DND-41 (cell line): ENCODE measurements at regions not wholly inside any gene's neighbourhood (a gene's known extent, or its start where the extent isn't known, plus 50 kb on each side); places are given as distances from the start of the nearest gene placed in this dataset.

Experiments used
- EZH2 ChIP-seq: IDR thresholded peaks from 3 replicates; pipeline ENCODE4 v1.6.1; 2012; ENCODE audit warnings: borderline replicate concordance, low read depth, mild to moderate bottlenecking, moderate library complexity, low read length, inconsistent platforms; ENCODE audit not compliant: severe bottlenecking
- TF ChIP-seq, protein P1 (sequence below): IDR thresholded peaks from 2 replicates; pipeline ENCODE4 v1.5.1; 2012; ENCODE audit warnings: borderline replicate concordance, low read length, moderate library complexity, mild to moderate bottlenecking; ENCODE audit not compliant: poor library complexity, severe bottlenecking; ENCODE audit errors: extremely low read depth

DNA sequence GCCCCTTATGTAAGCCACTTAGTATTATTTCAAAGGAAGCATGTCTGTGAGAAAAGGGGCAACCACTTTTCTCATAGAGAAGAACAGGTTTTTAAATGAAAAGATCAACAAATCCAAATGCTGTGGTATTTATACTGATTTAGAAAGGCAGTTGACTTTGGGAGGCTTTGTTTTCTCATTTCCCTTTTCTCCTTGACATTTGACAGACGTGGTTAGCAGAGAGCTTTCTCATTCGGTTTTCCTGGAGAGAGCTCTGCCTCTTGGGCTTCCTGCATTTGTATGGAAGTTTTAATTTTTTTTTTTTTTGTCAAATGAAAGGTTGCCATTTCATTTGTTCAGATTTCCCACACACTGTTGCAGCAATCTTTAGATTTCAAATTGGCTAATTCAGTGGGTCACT lies 62.5 kb downstream of the EXOSC2 start:
- TF ChIP-seq, protein P1, sequence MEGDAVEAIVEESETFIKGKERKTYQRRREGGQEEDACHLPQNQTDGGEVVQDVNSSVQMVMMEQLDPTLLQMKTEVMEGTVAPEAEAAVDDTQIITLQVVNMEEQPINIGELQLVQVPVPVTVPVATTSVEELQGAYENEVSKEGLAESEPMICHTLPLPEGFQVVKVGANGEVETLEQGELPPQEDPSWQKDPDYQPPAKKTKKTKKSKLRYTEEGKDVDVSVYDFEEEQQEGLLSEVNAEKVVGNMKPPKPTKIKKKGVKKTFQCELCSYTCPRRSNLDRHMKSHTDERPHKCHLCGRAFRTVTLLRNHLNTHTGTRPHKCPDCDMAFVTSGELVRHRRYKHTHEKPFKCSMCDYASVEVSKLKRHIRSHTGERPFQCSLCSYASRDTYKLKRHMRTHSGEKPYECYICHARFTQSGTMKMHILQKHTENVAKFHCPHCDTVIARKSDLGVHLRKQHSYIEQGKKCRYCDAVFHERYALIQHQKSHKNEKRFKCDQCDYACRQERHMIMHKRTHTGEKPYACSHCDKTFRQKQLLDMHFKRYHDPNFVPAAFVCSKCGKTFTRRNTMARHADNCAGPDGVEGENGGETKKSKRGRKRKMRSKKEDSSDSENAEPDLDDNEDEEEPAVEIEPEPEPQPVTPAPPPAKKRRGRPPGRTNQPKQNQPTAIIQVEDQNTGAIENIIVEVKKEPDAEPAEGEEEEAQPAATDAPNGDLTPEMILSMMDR = no peak
- no peak for TF ChIP-seq EZH2
